Activated CD8-positive, alpha-beta memory T cell treated with anti-CD3 and anti-CD28 coated beads, Interleukin-2, amount 50 U/mL, for 1 hour (primary cell): ENCODE measurements at regions not wholly inside any gene's neighbourhood (a gene's known extent, or its start where the extent isn't known, plus 50 kb on each side); places are given as distances from the start of the nearest gene placed in this dataset.
"Not testable (repeated sequence)": the region's sequence is repeated elsewhere in the genome, so short reads cannot be mapped to it uniquely, and the experiment has no call there.

Source experiments
- DNase-seq: peaks from one replicate; pipeline ENCODE4 v3.0.0-alpha.2; 2020; ENCODE audit errors: extremely low read depth

DNA sequence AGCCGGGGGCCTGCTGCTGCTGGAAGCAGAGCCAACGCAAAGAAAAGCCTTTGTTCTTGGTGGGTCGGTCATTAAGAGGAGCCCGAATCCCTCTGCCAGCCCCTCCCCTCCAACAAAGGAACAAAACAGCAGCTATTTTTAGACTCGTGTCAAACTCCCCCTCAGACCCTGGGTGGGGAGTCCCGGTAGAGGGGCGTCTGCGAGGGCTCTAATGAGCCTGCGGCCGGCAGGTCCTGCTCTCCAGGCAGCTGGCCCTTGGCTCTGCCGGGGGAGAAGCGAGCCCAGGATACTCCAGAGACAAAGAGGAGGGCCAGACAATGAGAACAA lies 114.0 kb downstream of the LHX2 start:
- DNase-seq = no peak

DNA sequence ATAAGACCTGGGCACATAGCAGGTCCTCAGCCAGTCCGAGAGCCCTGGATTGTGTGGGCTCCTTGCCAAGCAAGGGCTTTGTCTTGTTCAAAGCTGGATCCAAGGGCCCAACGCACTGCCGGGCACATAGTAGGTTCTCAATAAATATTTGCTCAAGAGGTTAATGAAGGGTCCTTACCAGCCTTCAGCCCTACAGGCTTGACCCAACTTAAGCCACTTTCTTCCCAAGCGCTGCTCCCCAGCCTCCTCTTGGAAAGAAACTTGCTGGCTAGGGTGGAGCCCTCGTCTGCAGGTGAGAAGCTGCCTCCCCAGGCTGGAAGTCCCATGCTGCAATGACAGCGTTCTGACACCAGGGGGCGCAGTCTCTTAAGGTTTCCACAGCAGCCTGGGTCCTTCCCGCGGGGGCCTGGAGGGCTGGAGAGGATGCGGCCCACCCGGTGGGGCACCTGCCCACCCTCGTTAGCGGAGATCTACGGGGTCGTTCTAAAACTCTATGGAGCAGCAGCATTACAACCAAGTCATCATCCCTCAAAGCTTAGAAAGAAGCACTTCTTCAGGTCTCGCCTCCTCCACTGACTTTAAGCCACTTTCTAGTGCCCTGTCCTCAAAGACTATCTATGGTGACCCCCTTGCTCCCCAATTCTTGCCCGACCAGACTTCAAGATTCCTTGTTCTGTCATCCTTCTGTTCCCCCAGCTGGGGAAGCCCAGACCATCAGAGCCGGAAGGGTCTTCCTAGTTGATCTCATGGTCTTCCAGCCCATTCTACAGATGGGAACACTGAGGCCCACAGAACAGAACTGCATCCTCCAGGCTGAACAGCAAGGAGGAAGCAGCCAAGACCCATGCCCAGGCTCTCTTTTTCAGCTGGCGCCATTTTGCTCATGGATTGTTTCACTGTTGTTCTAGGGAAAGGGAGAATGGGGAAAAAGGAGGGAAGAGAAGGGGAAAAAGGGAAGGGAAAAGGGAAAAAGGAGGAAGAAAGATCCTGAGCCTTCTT lies 115.4 kb downstream of the LHX2 start:
- DNase-seq = peak; percentile 22

DNA sequence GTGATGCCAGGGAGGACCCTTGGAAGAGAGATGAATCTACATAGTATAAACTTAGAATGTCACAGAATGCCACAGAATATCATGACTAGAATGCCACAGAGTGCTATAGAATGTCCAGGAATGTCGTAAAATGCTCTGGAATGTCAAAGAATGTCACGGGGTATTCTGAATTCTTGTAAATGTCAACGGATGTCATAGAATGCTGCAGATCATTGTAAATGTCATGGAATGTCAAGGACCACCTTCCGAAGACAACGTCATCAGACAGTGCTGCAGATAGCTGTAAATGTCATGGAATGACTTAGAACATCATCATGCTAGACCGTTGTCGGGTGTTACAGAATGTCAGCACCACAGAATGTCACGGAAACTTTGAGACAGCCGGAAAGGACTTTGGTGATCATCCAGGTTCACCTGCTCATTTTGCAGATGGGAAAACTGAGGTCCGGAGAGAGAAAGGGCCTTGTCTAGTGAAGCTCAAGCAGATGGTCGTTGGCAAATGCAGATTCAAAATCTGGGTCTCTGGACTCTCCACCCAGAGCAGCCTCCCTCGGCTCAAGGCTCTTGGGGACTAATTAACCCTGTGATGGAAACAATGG lies 117.1 kb downstream of the LHX2 start:
- no peak for DNase-seq

- no peak for DNase-seq
These were observed 118.9 kb downstream of the LHX2 start for GRCh38 chr9:124130277-124131075.

DNA sequence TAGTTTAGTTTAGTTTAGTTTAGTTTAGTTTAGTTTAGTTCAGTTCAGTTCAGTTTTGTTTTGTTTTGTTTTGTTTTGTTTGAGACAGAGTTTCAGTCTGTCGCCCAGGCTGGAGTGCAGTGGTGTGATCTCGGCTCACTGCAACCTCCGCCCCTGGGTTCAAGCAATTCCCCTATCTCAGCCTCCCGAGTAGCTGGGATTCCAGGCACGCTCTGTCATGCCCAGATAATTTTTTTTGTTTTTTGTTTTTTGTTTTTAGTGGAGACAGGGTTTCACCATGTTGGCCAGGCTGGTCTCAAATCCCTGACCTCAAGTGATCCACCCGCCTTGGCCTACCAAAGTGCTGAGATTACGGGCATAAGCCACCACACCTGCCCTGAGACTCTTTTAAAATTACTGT lies 120.0 kb downstream of the LHX2 start:
- not testable (repeated sequence) for DNase-seq

GRCh38 chr9:124132671-124133147 lies 121.1 kb downstream of the LHX2 start:
- no peak for DNase-seq

- DNase-seq = no peak
These were observed 122.2 kb downstream of the LHX2 start for GRCh38 chr9:124133727-124134126.

- no peak for DNase-seq
These were observed 123.0 kb downstream of the LHX2 start for GRCh38 chr9:124134526-124134925.

GRCh38 chr9:124135813-124136365 lies 121.9 kb upstream of the NEK6 start:
- no peak for DNase-seq

DNA sequence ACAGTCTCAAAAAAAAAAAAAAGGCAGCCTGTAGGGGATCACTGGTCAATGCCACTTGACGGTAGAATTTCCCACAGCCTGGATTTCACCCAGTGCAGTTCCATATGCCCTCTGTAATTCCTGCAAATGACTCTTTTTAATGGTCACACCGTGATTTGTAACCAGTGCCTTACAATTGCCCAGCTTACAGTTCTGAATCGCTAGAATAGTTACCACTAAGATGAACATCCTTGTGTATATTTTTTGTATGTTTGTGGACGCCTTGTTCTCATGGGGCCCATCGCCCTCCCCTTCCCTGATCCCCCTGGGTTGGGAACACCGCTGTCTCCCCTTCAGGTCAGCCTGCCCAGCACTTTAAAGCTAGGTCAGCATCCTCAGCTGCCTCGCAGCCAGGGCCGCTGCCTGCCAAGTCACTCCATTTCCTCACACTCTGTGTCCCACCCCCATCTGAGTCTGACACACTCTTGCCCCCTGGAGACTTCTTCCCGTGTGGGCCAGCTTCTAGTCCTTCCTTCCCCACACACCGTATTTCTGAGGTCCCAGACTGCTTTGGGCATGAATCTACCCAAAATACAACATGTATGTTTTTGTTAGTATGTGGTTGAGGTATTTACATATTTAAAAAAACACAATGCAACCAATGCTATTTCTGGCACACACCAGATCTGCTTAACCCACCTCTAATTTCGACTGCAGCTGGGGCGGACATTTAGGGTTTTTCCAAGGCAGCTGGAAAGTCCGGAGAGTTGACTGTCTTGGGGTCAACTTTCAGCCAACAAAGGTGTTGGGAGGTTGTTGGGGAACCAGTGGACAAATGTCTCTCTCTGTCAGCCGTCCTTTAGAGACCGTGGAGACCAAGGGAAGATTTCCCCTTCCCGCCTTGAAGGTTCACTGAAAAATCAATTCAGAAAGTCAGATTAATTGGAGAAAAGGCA lies 120.5 kb upstream of the NEK6 start:
- DNase-seq = no peak

DNA sequence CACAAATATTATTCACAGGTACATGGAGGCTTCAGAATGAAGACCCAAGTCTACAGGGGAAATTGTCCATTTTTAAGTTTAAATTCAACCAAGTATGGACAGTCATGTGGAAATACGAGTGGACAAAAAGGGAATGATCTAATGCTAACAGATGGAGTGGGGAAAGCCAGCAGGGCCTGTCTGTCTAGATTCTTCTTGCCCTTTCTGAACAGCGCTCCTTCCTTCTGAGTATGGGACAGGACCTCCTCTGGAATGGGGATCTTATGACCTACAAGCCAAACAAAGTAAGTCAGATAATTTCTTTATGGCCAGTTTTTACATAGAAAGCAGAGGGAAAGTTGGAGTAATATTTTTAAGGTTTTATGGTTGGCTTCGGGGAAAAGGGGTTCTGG lies 119.8 kb upstream of the NEK6 start:
- no peak for DNase-seq

DNA sequence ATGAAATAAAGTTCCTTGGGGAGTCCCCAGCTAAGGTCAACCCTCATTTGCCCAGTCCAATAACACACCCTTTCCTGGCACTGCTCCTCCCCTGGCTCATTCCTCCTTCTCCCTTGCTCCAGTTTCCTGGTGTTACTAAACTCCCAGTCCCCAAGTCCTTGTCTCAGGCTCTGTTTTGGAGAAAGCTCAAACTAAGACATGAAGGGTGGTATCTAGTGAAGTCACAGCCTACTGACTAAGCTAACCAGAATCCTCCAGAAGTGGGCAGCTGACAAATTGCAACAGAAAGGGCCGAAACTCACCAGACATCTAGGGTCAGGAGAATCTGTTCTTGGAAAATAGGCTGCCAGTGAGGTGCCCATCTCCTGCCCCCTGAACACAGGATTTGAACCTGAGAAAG lies 118.7 kb upstream of the NEK6 start:
- DNase-seq = no peak

DNA sequence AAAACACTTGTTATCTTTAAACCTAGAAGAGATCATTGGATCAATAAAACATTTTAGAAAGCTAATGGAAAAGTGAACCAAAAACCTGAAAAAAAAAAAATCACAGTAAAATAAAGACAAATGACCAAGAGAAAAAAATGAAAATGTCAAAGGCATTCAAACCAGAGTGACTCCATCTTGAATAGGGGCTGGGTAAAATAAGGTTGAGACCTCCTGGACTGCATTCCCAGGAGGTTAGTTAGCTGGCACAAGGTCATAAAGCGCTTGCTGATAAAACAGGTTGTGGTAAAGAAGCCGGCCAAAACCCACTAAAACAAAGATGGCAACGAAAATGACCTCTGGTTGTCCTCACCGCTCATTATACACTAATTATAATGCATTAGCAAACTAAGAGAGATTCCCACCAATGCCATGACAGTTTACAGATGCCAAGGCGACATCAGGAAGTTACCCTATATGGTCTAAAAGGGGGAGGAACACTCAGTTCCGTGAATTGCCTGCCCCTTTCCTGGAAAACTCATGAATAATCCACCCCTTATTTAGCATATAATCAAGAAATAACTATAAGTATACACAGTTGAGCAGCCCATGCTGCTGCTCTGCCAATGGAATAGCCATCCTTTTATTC lies 116.7 kb upstream of the NEK6 start:
- DNase-seq = no peak

DNA sequence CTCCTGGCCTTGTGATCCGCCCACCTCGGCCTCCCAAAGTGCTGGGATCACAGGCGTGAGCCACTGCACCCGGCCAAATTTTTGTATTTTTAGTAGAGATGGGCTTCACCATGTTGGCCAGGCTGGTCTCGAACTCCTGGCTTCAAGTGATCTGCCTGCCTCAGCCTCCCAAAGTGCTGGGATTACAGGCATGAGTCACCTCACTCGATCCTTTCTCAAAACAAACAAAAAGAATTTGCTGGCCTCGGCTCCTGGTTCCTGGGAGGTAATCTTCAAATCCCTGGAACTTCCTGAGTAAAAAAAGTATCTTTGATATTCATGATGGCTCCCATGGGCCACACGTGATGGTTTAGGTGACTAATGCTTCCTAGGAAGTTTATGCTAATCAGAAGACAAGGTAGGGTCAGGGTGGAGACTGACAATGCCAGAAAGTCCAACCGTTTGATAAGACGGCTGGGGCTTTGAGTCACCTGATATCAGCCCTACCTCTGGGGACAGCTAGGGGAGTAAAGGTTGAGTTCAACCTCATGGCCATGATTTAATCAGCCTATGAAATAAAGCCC lies 113.1 kb upstream of the NEK6 start:
- not testable (repeated sequence) for DNase-seq

- no peak for DNase-seq
These were observed 111.7 kb upstream of the NEK6 start for GRCh38 chr9:124146031-124146561.

DNA sequence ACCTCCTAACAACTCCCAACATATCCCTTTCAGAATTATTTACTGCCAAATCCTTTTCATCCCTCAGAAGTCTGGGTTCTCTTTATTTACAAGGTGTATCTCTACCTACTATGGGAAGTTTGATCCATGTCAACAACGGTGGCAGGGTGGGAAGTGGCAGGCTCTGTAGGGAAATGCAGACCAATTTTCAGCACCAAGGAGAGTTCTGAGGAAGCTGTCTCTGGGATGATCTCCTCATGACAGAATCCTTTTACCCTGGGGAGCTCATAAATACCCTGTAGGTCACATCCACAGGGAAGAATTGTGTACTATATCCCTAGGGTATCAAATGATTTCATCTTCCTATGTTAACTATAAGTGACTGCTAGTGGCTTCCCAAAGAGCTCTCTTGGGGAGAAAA lies 107.8 kb upstream of the NEK6 start:
- no peak for DNase-seq

GRCh38 chr9:124163760-124164255 lies 93.9 kb upstream of the NEK6 start:
- DNase-seq = no peak

GRCh38 chr9:124164811-124165210 lies 92.9 kb upstream of the NEK6 start:
- DNase-seq = no peak

DNA sequence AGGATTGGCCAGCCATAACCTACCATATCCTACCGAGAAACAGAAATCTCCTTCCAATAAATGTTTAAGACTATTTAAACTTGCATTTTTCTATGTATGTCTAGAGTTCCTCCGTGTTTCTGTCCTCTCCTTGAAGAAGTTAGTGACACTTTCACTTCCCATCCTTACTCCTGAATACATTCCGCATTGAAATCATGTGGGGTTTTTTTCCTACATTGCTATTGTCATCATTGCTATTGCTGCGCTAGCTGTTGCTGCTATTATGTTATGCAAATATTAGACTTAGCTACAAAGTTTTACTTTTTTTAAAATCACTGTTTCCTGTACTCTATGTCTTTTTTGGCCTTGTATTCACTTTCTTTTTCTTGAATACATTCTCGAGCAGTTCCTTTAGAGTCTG lies 83.3 kb upstream of the NEK6 start:
- no peak for DNase-seq

DNA sequence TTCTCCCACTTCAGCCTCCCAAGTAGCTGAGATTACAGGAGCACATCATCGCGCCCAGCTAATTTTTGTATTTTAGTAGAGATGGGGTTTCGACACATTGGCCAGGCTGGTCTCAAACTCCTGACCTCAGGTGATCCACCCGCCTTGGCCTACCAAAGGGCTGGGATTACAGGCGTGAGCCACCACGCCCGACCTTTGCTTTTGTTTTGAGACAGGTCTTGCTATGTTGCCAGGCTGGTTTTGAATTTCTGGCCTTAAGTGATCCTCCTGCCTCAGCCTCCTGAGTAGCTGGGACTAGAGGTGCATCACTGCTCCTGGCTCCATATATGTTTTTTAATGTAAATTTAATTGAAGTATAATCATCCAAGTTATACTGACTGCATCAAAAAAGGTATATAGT lies 80.2 kb upstream of the NEK6 start:
- DNase-seq = not testable (repeated sequence)
